Ovary (tissue), 1 donor: ENCODE measurements at regions not wholly inside any gene's neighbourhood (a gene's known extent, or its start where the extent isn't known, plus 50 kb on each side); places are given as distances from the start of the nearest gene placed in this dataset.

Source experiments
- EP300 ChIP-seq: sonication (generic); formaldehyde crosslinking; IDR thresholded peaks from one replicate; pipeline ENCODE4 v1.6.1; 2017; ENCODE audit warnings: antibody characterized with exemption
- POLR2A ChIP-seq: fragments of 450-650 bp; IDR thresholded peaks from one replicate; pipeline ENCODE4 v1.6.1; 2017; ENCODE audit warnings: antibody characterized with exemption, mild to moderate bottlenecking, moderate library complexity

DNA sequence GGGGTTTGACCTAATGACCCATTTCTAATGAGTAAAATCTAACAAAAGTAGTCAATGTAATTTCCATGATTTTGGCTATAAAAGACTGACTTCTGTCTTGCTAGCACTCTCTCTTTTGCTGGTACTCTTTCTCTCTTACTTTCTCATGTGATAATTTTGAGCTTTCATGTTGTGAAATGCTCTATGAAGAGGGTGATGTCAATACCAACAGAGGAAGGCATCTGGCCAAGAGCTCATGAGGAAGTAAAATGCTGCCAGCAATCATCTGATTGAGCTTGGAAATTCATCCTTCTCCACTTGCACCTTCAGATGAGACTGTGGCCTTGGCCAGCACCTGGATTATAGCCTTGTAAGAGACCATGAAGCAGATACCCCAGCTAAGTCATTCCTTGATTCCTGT is 347.7 kb downstream of the HS3ST1 start:
- no peak for TF ChIP-seq EP300
- TF ChIP-seq POLR2A, result no peak
